GM12878 (cell line): ENCODE measurements at regions not wholly inside any gene's neighbourhood (a gene's known extent, or its start where the extent isn't known, plus 50 kb on each side); places are given as distances from the start of the nearest gene placed in this dataset.

Experiments
- ATAC-seq: fragments of 200-7000 bp; cut with Tn5 transposase; 3 replicates; pipeline ENCODE4 v1.9.1; 2020; ENCODE audit warnings: mild to moderate bottlenecking, moderate library complexity
- BruUV-seq: library from RNA; stranded (reverse); fragments of 400-500 nt; replicated peaks from 2 replicates; lab custom pipeline; 2021; lab: Mats Ljungman, UMichigan
- CTCF ChIA-PET: fragments of 300-600 bp; sonication (Branson Sonifier 250); formaldehyde crosslinking; extraction: SDS; loops from one replicate; lab custom pipeline; 2021; ENCODE audit warnings: inconsistent platforms; lab: Yijun Ruan, JAX
- POLR2A ChIA-PET: fragments of 350-600 bp; formaldehyde crosslinking; extraction: SDS; loops from one replicate; lab custom pipeline; 2021; ENCODE audit warnings: inconsistent platforms; lab: Charles Lee
- RAD21 ChIA-PET: fragments of 300-600 bp; sonication (Branson Sonifier 250); formaldehyde crosslinking; loops from one replicate; lab custom pipeline; 2023; ENCODE audit warnings: antibody characterized with exemption; ENCODE audit not compliant: unreplicated experiment; lab: Charles Lee
- SMC1A ChIA-PET: fragments of 300-600 bp; sonication (Branson Sonifier 250); formaldehyde crosslinking; loops from one replicate; lab custom pipeline; 2023; ENCODE audit not compliant: unreplicated experiment, uncharacterized antibody; lab: Charles Lee
- DNase-seq: peaks from one replicate; pipeline ENCODE4 v3.0.0-alpha.2; 2011; ENCODE audit warnings: low read depth, low spot score
- FAIRE-seq: peaks from 3 replicates; lab custom pipeline; 2011; peaks lifted over from hg19 to GRCh38; lab: Jason Lieb, UNC
- H2AFZ ChIP-seq: 2 replicates; pipeline ENCODE4 v1.6.0; 2011; ENCODE audit warnings: low read depth, low read length, control low read depth; ENCODE audit not compliant: control insufficient read depth
- H3K27ac ChIP-seq: 2 replicates; pipeline ENCODE4 v1.5.1; 2011; ENCODE audit warnings: control low read depth; ENCODE audit not compliant: control insufficient read depth, insufficient read depth
- H3K27me3 ChIP-seq, 2 experiments: replicated peaks in 1 of 2; 2 replicates each; pipeline versions ENCODE4 v1.6.0 to v1.6.1; 2011; ENCODE audit warnings: low read length in 1 of 2; ENCODE audit not compliant: control insufficient read depth in 2 of 2, insufficient read depth in 2 of 2
- H3K36me3 ChIP-seq, 2 experiments: 2 replicates each; pipeline ENCODE4 v1.5.1; 2011; ENCODE audit warnings: low read length in 1 of 2; ENCODE audit not compliant: control insufficient read depth in 2 of 2, insufficient read depth in 2 of 2
- H3K4me1 ChIP-seq: 2 replicates; pipeline ENCODE4 v1.6.1; 2011; ENCODE audit warnings: mild to moderate bottlenecking, low read length, moderate library complexity, mixed read lengths; ENCODE audit not compliant: control insufficient read depth, insufficient read depth
- H3K4me2 ChIP-seq: 2 replicates; pipeline ENCODE4 v1.6.0; 2011; ENCODE audit warnings: control low read depth; ENCODE audit not compliant: control insufficient read depth, insufficient read depth
- H3K4me3 ChIP-seq: fragments of 200-600 bp; sonication (generic); 2 replicates; pipeline ENCODE4 v1.5.1; 2016
- H3K79me2 ChIP-seq: 2 replicates; pipeline ENCODE4 v1.6.0; 2011; ENCODE audit warnings: low read length; ENCODE audit not compliant: control insufficient read depth, insufficient read depth
- H3K9ac ChIP-seq: 2 replicates; pipeline ENCODE4 v1.8.0; 2011; ENCODE audit warnings: low read length, control low read depth, mixed read lengths; ENCODE audit not compliant: control insufficient read depth, insufficient read depth
- H3K9me3 ChIP-seq: replicated peaks from 3 replicates; pipeline ENCODE4 v1.5.1; 2011; ENCODE audit warnings: mild to moderate bottlenecking, low read length; ENCODE audit not compliant: control insufficient read depth, insufficient read depth
- H4K20me1 ChIP-seq: 2 replicates; pipeline ENCODE4 v1.6.0; 2011; ENCODE audit not compliant: control insufficient read depth, insufficient read depth
- CBX3 ChIP-seq: fragments of 200-600 bp; sonication (generic); IDR thresholded peaks from 2 replicates; pipeline ENCODE4 v1.6.1; 2016; ENCODE audit warnings: low read depth, borderline replicate concordance
- CBX5 ChIP-seq: sonication (generic); IDR thresholded peaks from 2 replicates; pipeline ENCODE4 v1.6.1; 2016; ENCODE audit warnings: low read depth, moderate library complexity, mild to moderate bottlenecking, inconsistent platforms
- DPF2 ChIP-seq: fragments of 450-650 bp; IDR thresholded peaks from 2 replicates; pipeline ENCODE4 v1.6.1; 2017; ENCODE audit warnings: mild to moderate bottlenecking
- MEF2B ChIP-seq: fragments of 450-650 bp; IDR thresholded peaks from 2 replicates; pipeline ENCODE4 v1.6.1; 2018; ENCODE audit warnings: mild to moderate bottlenecking, moderate library complexity; ENCODE audit not compliant: partially characterized antibody, poor library complexity, severe bottlenecking
- MTA3 ChIP-seq: IDR thresholded peaks from 2 replicates; pipeline ENCODE4 v1.6.1; 2012; ENCODE audit warnings: low read length, inconsistent platforms, borderline replicate concordance
- NKRF ChIP-seq: fragments of 450-650 bp; conservative IDR thresholded peaks from 2 replicates; pipeline ENCODE4 v1.6.1; 2017; ENCODE audit warnings: mild to moderate bottlenecking, moderate library complexity
- NR2C1 ChIP-seq: fragments of 450-650 bp; IDR thresholded peaks from 2 replicates; pipeline ENCODE4 v1.6.1; 2017; ENCODE audit warnings: antibody characterized with exemption, mild to moderate bottlenecking, moderate library complexity
- POU2F2 ChIP-seq: IDR thresholded peaks from 3 replicates; pipeline ENCODE4 v1.6.1; 2011; ENCODE audit warnings: low read depth, mild to moderate bottlenecking, low read length, borderline replicate concordance
- SMAD5 ChIP-seq: IDR thresholded peaks from 2 replicates; pipeline ENCODE4 v1.6.1; 2016; ENCODE audit warnings: antibody characterized with exemption, low read depth
- STAT3 ChIP-seq: IDR thresholded peaks from 2 replicates; pipeline ENCODE4 v1.6.1; 2011; ENCODE audit warnings: low read depth, low read length, improper control_type of control experiment
- YY1 ChIP-seq: IDR thresholded peaks from 2 replicates; pipeline ENCODE4 v1.6.1; 2011; ENCODE audit warnings: low read depth, mild to moderate bottlenecking, low read length
- ZBED1 ChIP-seq: IDR thresholded peaks from 2 replicates; pipeline ENCODE4 v1.6.1; 2016; ENCODE audit warnings: borderline replicate concordance
- WGBS: methylation state at CpG from one replicate; pipeline ENCODE4 v1.1.6; 2016; ENCODE audit warnings: low lambda C conversion rate; ENCODE audit not compliant: insufficient replicate concordance, insufficient coverage; ENCODE audit errors: missing lambda C conversion rate; 5-methylcytosine and 5-hydroxymethylcytosine counted together
- in situ Hi-C: fragments of 300-500 bp; cut with MboI; formaldehyde crosslinking; loops from 9 replicates; pipeline ENCODE4 v1.14.3; 2018; ENCODE audit warnings: mixed read lengths
- intact Hi-C: fragments of 100-400 bp; cut with micrococcal nuclease; formaldehyde crosslinking; loops from one replicate; pipeline ENCODE4 v1.14.2; 2022; ENCODE audit not compliant: unreplicated experiment
- TF ChIP-seq, protein P1 (sequence below): IDR thresholded peaks from 2 replicates; pipeline ENCODE4 v1.6.1; 2012; ENCODE audit warnings: low read depth, low read length, improper control_type of control experiment

DNA sequence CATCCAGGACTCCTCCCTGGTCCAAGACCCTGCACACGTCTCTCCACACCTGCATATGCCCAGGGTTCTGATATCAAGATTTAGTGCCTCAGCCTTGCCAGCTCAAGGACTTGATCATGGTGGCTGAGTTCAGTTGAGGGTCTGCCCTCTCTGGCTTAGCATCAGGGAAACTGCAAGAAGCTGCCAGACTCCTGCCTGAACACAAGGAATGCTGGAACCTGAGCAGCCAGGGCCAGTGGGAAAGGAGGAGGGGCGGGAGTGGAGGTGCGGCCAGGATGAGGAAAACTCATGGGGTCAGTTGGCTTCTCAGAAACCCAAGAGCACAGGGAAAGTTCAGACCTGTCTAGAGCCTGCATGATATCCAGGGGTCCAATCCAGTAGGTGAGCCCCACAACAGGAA is 546.1 kb downstream of the BUD13 start:
- H3K27ac ChIP-seq, result no peak overlapping the region
- no peaks in the 10 kb centered on the region for H3K79me2 ChIP-seq
- H3K9me3 ChIP-seq, result no peaks in the 10 kb centered on the region
- 29% methylated on average over 3 of the region's 3 CpGs for WGBS
- no peaks in the 10 kb centered on the region for H3K36me3 ChIP-seq
- TF ChIP-seq STAT3 (no peak), NR2C1 (no peak), NKRF (no peak), POU2F2 (no peak), ZBED1 (no peak), CBX3 (no peak), SMAD5 (no peak), CBX5 (no peak), MTA3 (no peak), DPF2 (no peak), YY1 (no peak), MEF2B (no peak)
- TF ChIP-seq, protein P1, sequence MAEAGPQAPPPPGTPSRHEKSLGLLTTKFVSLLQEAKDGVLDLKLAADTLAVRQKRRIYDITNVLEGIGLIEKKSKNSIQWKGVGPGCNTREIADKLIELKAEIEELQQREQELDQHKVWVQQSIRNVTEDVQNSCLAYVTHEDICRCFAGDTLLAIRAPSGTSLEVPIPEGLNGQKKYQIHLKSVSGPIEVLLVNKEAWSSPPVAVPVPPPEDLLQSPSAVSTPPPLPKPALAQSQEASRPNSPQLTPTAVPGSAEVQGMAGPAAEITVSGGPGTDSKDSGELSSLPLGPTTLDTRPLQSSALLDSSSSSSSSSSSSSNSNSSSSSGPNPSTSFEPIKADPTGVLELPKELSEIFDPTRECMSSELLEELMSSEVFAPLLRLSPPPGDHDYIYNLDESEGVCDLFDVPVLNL, result no peak
- no peak for DNase-seq
- H3K4me1 ChIP-seq, result no peaks in the 10 kb centered on the region
- H3K4me2 ChIP-seq, result no peak overlapping the region
- ATAC-seq, result no peak
- H2AFZ ChIP-seq, result no peak overlapping the region
- RAD21 ChIA-PET, result interaction anchor here (0.6 kb wide), 1 partner anchor 598 kb away, joined by 3 read pairs; no protein-coding TSS in a partner anchor
- no peak for FAIRE-seq
- in situ Hi-C loops, result no loop called here
- no TSS peak for BruUV-seq
- no peak overlapping the region for H3K9ac ChIP-seq
- H4K20me1 ChIP-seq, result no peaks in the 10 kb centered on the region
- no peaks in the 10 kb centered on the region for H3K27me3 ChIP-seq
- CTCF ChIA-PET, result interaction anchor here (0.6 to 1.2 kb wide), 3 partner anchors 19 to 1865 kb away, joined by 3 to 4 read pairs (median 3); no protein-coding TSS in a partner anchor
- H3K4me3 ChIP-seq, result no peak overlapping the region
- SMC1A ChIA-PET, result no interaction called here
- POLR2A ChIA-PET, result no interaction called here
- intact Hi-C loops, result no loop called here
